CD4-positive, alpha-beta memory T cell (primary cell): ENCODE measurements at regions not wholly inside any gene's neighbourhood (a gene's known extent, or its start where the extent isn't known, plus 50 kb on each side); places are given as distances from the start of the nearest gene placed in this dataset.

ENCODE experiments used
- CTCF ChIA-PET: fragments of 350-600 bp; sonication (Branson Sonifier 250); formaldehyde crosslinking; loops from one replicate; lab custom pipeline; 2021; ENCODE audit warnings: inconsistent platforms; ENCODE audit not compliant: partially characterized antibody; lab: Charles Lee
- POLR2A ChIA-PET: fragments of 350-600 bp; sonication (Branson Sonifier 250); formaldehyde crosslinking; loops from one replicate; lab custom pipeline; 2021; ENCODE audit not compliant: partially characterized antibody; lab: Charles Lee
- DNase-seq, 5 donors: peaks; one replicate each; pipeline versions ENCODE4 v3.0.0 to v3.0.0-alpha.2; 2020 to 2022; ENCODE audit warnings: mixed read lengths in 1 of 5
- H3K27ac ChIP-seq: one replicate; pipeline ENCODE4 v1.7.0; 2013; ENCODE audit warnings: low read depth, low read length
- H3K27me3 ChIP-seq: 2 replicates; pipeline ENCODE4 v1.7.0; 2013; ENCODE audit warnings: mild to moderate bottlenecking, low read length, moderate library complexity; ENCODE audit not compliant: insufficient read depth
- H3K36me3 ChIP-seq: 2 replicates; pipeline ENCODE4 v1.7.0; 2013; ENCODE audit warnings: mild to moderate bottlenecking, low read length, moderate library complexity; ENCODE audit not compliant: insufficient read depth
- H3K4me1 ChIP-seq: 2 replicates; pipeline ENCODE4 v1.7.0; 2013; ENCODE audit warnings: mild to moderate bottlenecking, low read length, moderate library complexity; ENCODE audit not compliant: insufficient read depth
- H3K4me3 ChIP-seq, 2 donors: one replicate each; pipeline ENCODE4 v1.7.0; 2013; ENCODE audit warnings: low read length in 2 of 2, mild to moderate bottlenecking in 1 of 2
- H3K9me3 ChIP-seq, 2 donors: one replicate each; pipeline ENCODE4 v1.7.0; 2013; ENCODE audit warnings: low read length in 2 of 2, control low read depth in 1 of 2; ENCODE audit not compliant: control insufficient read depth in 1 of 2
- H3K27ac Mint-ChIP-seq, 7 donors: one replicate each; pipeline ENCODE4 v1.8.0; 2020 to 2021; ENCODE audit warnings: mixed read lengths in 7 of 7, mild to moderate bottlenecking in 6 of 7, inconsistent platforms in 3 of 7, moderate library complexity in 3 of 7
- H3K27me3 Mint-ChIP-seq, 2 donors: one replicate each; pipeline ENCODE4 v1.8.0; 2020 to 2021; ENCODE audit warnings: mixed read lengths in 2 of 2
- H3K36me3 Mint-ChIP-seq, 2 donors: one replicate each; pipeline ENCODE4 v1.8.0; 2020 to 2021; ENCODE audit warnings: mixed read lengths in 2 of 2, inconsistent platforms in 1 of 2, mild to moderate bottlenecking in 1 of 2
- H3K4me1 Mint-ChIP-seq, 4 donors: one replicate each; pipeline ENCODE4 v1.8.0; 2020 to 2021; ENCODE audit warnings: mixed read lengths in 4 of 4, mild to moderate bottlenecking in 1 of 4
- H3K4me3 Mint-ChIP-seq, 8 donors: one replicate each; pipeline ENCODE4 v1.8.0; 2020 to 2021; ENCODE audit warnings: mixed read lengths in 8 of 8, mild to moderate bottlenecking in 7 of 8, moderate library complexity in 6 of 8, inconsistent platforms in 3 of 8
- H3K9me3 Mint-ChIP-seq, 8 donors: one replicate each; pipeline ENCODE4 v1.8.0; 2020 to 2021; ENCODE audit warnings: mixed read lengths in 8 of 8, mild to moderate bottlenecking in 5 of 8, inconsistent platforms in 3 of 8, moderate library complexity in 1 of 8
- intact Hi-C: fragments of 100-400 bp; cut with micrococcal nuclease; formaldehyde crosslinking; loops from one replicate; pipeline ENCODE4 v1.15.1; 2023

DNA sequence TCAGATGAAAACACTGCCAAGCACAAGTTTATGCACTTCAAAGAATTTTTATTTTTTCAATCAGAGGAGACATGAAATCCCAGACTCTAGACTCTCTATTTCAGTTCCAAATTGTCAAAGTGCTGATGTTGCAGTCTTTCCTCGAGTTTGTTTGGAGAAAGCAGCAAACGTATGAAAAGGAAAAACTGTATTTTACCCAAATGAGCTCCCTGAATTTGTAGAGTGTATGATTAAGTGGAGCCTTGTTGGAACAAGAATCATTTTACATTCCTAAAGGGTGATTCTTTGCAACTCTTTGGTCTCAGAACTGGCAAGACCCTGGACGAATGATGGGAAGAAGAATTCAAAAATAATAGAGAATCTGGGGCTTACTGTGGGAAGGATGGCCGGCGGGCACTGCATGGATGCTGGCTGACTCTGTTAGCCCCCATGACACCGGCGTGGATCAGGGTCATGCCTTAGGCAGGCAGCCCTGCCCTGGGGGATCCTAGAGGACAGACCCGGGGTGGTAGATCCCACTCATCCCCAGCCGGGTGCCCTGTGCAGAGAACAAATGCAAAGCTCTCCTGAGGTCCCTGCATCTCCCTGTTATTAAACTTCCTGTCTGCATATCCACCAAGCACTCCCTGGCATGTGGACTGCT is 207.4 kb downstream of the FNDC1 start:
- H3K9me3 ChIP-seq = no peaks in the 10 kb centered on the region
- no peak for DNase-seq
- no peaks in the 10 kb centered on the region for H3K36me3 Mint-ChIP-seq
- no peaks in the 10 kb centered on the region for H3K27me3 ChIP-seq
- no peak overlapping the region for H3K4me3 ChIP-seq
- no peak overlapping the region for H3K27ac Mint-ChIP-seq
- H3K4me3 Mint-ChIP-seq = no peak overlapping the region
- H3K9me3 Mint-ChIP-seq = peaks cover 0 to 2% (median 0%) of the 10 kb centered on the region in 8 donors
- intact Hi-C loops = no loop called here
- H3K27ac ChIP-seq = no peak overlapping the region
- ChIA-PET POLR2A (no interaction called here), CTCF (no interaction called here)
- peaks cover 2 to 3% of the 10 kb centered on the region in 2 donors for H3K27me3 Mint-ChIP-seq
- H3K4me1 ChIP-seq = no peaks in the 10 kb centered on the region
- H3K36me3 ChIP-seq = no peaks in the 10 kb centered on the region
- H3K4me1 Mint-ChIP-seq = no peaks in the 10 kb centered on the region

- no peak overlapping the region for H3K27ac ChIP-seq
- POLR2A ChIA-PET = no interaction called here
- no peaks in the 10 kb centered on the region for H3K36me3 ChIP-seq
- Mint-ChIP-seq H3K4me3 (no peak overlapping the region), H3K27me3 (peaks cover 0 to 2% of the 10 kb centered on the region in 2 donors), H3K4me1 (no peaks in the 10 kb centered on the region), H3K36me3 (no peaks in the 10 kb centered on the region), H3K9me3 (peaks cover 0 to 11% (median 5%) of the 10 kb centered on the region in 8 donors), H3K27ac (no peak overlapping the region)
- H3K9me3 ChIP-seq = no peaks in the 10 kb centered on the region
- no peak for DNase-seq
- intact Hi-C loops = no loop called here
- CTCF ChIA-PET = no interaction called here
- H3K4me3 ChIP-seq = no peak overlapping the region
- H3K27me3 ChIP-seq = no peaks in the 10 kb centered on the region
- no peaks in the 10 kb centered on the region for H3K4me1 ChIP-seq
Observed at GRCh38 chr6:159375014-159375413, 205.8 kb downstream of the FNDC1 start.

DNA sequence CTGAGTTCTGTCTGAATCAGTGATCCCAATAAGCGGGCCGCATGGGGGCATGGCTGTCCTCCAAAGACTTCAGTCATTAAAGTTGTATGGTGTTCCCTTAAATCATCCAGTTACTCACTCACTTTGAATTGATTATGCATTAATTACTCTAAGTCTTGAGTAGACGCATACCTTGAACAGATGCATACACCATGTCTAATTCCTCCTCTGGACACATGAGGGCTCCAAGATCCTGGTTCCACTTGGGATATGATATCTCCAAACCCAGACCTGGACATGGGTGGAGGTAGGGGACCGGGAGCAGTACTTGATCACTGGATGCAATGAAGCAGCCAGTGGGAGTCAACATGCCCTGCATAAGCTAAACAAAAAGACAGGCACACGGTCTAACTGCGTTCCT is 204.5 kb downstream of the FNDC1 start:
- no peaks in the 10 kb centered on the region for H3K36me3 ChIP-seq
- no peaks in the 10 kb centered on the region for H3K4me1 Mint-ChIP-seq
- no peaks in the 10 kb centered on the region for H3K27me3 ChIP-seq
- H3K27ac Mint-ChIP-seq = no peak overlapping the region
- no peaks in the 10 kb centered on the region for H3K9me3 ChIP-seq
- peaks cover 0 to 18% (median 10%) of the 10 kb centered on the region in 8 donors for H3K9me3 Mint-ChIP-seq
- CTCF ChIA-PET = no interaction called here
- intact Hi-C loops = no loop called here
- no peak for DNase-seq
- H3K4me3 ChIP-seq = no peak overlapping the region
- POLR2A ChIA-PET = no interaction called here
- H3K27ac ChIP-seq = no peak overlapping the region
- H3K4me1 ChIP-seq = no peaks in the 10 kb centered on the region
- peaks cover 0 to 2% of the 10 kb centered on the region in 2 donors for H3K27me3 Mint-ChIP-seq
- no peaks in the 10 kb centered on the region for H3K36me3 Mint-ChIP-seq
- H3K4me3 Mint-ChIP-seq = no peak overlapping the region

DNA sequence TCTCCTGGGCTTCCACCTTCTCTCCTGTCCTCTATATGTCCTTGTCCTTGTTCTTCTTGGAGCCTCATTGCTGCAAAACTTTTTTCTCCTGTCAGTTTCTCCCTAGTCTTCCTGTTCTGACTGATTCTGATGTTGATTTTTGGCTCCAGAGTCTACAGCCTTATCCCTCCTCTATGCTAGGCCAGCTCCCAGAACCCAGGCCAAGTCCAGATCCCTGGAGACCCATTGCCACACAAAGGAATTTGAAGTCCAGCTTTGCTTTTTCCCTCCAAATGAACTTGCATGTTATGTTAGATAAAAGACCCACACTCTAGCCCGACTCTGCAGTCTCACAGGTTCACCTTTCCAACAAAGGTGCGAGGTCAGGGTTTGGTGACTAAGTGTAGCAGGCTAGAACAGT is 203.1 kb downstream of the FNDC1 start:
- Mint-ChIP-seq H3K36me3 (no peaks in the 10 kb centered on the region), H3K4me3 (no peak overlapping the region), H3K9me3 (peaks cover 0 to 30% (median 13%) of the 10 kb centered on the region in 8 donors), H3K4me1 (no peaks in the 10 kb centered on the region), H3K27me3 (peaks cover 0 to 5% of the 10 kb centered on the region in 2 donors), H3K27ac (no peak overlapping the region)
- H3K27me3 ChIP-seq = no peaks in the 10 kb centered on the region
- CTCF ChIA-PET = no interaction called here
- POLR2A ChIA-PET = no interaction called here
- H3K9me3 ChIP-seq = no peaks in the 10 kb centered on the region
- H3K4me3 ChIP-seq = no peak overlapping the region
- no peaks in the 10 kb centered on the region for H3K4me1 ChIP-seq
- intact Hi-C loops = no loop called here
- no peaks in the 10 kb centered on the region for H3K36me3 ChIP-seq
- H3K27ac ChIP-seq = no peak overlapping the region
- no peak for DNase-seq

DNA sequence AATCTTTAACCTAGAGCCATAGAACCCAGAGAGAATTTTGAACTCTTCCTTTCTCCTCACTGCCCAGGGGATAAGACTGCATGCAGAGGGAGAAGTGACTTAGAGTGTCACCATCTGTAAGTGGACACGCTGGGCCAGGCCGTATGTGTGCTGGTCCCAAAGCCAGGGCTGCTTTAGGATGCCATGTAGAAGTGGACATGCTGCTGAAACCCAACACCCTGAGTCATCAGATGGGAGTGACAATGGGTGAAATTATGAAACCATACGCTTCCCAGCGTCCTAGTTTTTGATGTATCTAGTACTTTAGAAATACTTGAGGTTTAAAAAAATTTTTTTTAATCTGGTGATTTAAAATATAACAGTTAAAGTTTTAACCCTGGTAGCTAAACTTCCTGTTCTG is 191.1 kb downstream of the FNDC1 start:
- intact Hi-C loops = no loop called here
- DNase-seq = no peak
- Histone ChIP-seq H3K4me1 (no peaks in the 10 kb centered on the region), H3K27ac (no peak overlapping the region), H3K9me3 (no peaks in the 10 kb centered on the region), H3K4me3 (no peak overlapping the region), H3K27me3 (no peaks in the 10 kb centered on the region), H3K36me3 (no peaks in the 10 kb centered on the region)
- Mint-ChIP-seq H3K4me1 (no peaks in the 10 kb centered on the region), H3K27ac (no peak overlapping the region), H3K4me3 (no peak overlapping the region), H3K27me3 (peaks cover 7 to 12% of the 10 kb centered on the region in 2 donors), H3K36me3 (no peaks in the 10 kb centered on the region), H3K9me3 (peaks cover 0 to 7% (median 3%) of the 10 kb centered on the region in 8 donors)
- POLR2A ChIA-PET = no interaction called here
- CTCF ChIA-PET = no interaction called here

- H3K36me3 Mint-ChIP-seq = no peaks in the 10 kb centered on the region
Observed at GRCh38 chr6:159359581-159360297, 190.5 kb downstream of the FNDC1 start.

GRCh38 chr6:159358562-159358961 is 189.4 kb downstream of the FNDC1 start:
- no peaks in the 10 kb centered on the region for H3K36me3 ChIP-seq
- H3K27ac Mint-ChIP-seq = no peak overlapping the region
- no peak overlapping the region for H3K4me3 Mint-ChIP-seq
- H3K9me3 Mint-ChIP-seq = peaks cover 0 to 3% (median 0%) of the 10 kb centered on the region in 8 donors
- ChIA-PET CTCF (no interaction called here), POLR2A (no interaction called here)
- no peak overlapping the region for H3K27ac ChIP-seq
- no peaks in the 10 kb centered on the region for H3K4me1 Mint-ChIP-seq
- H3K27me3 ChIP-seq = peaks cover 3% of the 10 kb centered on the region
- peaks cover 4 to 11% of the 10 kb centered on the region in 2 donors for H3K27me3 Mint-ChIP-seq
- intact Hi-C loops = no loop called here
- no peaks in the 10 kb centered on the region for H3K4me1 ChIP-seq
- H3K9me3 ChIP-seq = no peaks in the 10 kb centered on the region
- no peak for DNase-seq
- no peak overlapping the region for H3K4me3 ChIP-seq
- H3K36me3 Mint-ChIP-seq = no peaks in the 10 kb centered on the region

More at GRCh38 chr6:159359581-159360297, 190.5 kb downstream of the FNDC1 start:
- CTCF ChIA-PET = no interaction called here
- Histone ChIP-seq H3K36me3 (no peaks in the 10 kb centered on the region), H3K27me3 (peaks cover 3% of the 10 kb centered on the region), H3K27ac (no peak overlapping the region), H3K4me3 (no peak overlapping the region), H3K4me1 (no peaks in the 10 kb centered on the region), H3K9me3 (no peaks in the 10 kb centered on the region)
- no peak for DNase-seq
- intact Hi-C loops = no loop called here
- Mint-ChIP-seq H3K27ac (no peak overlapping the region), H3K4me1 (no peaks in the 10 kb centered on the region), H3K27me3 (peaks cover 8 to 12% of the 10 kb centered on the region in 2 donors), H3K4me3 (no peak overlapping the region), H3K9me3 (peaks cover 0 to 7% (median 3%) of the 10 kb centered on the region in 8 donors)
- POLR2A ChIA-PET = no interaction called here
